ENCODE measurements at regions not wholly inside any gene's neighbourhood (a gene's known extent, or its start where the extent isn't known, plus 50 kb on each side); places are given as distances from the start of the nearest gene placed in this dataset.

DNA sequence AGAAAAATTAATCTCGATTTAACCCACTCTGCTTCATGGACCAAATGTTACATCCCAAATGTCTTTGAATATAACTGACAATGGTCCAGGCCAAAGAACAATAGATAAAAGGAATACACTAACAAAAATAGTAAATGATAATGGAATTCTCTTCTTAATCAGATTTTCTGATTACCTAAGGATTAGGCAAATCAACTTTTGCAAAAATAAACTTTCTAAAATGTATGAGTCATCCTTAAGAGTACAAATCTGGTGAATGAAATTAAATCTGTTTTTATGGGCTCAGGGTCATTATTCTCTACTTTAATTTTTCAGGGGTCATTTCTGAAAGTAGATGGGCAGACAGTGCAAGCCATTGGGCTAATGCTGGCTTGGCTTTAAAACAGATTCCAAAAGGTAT is 102.1 kb upstream of the FAM13C start:
- H3K36me3 Mint-ChIP-seq (ENCODE audit: low read depth), result no peaks in the 10 kb centered on the region
- no peak overlapping the region for H3K4me3 Mint-ChIP-seq
- no peaks in the 10 kb centered on the region for H3K4me1 Mint-ChIP-seq (ENCODE audit: low read depth)
- no peak overlapping the region for H3K27ac Mint-ChIP-seq
- TF ChIP-seq, protein P1, sequence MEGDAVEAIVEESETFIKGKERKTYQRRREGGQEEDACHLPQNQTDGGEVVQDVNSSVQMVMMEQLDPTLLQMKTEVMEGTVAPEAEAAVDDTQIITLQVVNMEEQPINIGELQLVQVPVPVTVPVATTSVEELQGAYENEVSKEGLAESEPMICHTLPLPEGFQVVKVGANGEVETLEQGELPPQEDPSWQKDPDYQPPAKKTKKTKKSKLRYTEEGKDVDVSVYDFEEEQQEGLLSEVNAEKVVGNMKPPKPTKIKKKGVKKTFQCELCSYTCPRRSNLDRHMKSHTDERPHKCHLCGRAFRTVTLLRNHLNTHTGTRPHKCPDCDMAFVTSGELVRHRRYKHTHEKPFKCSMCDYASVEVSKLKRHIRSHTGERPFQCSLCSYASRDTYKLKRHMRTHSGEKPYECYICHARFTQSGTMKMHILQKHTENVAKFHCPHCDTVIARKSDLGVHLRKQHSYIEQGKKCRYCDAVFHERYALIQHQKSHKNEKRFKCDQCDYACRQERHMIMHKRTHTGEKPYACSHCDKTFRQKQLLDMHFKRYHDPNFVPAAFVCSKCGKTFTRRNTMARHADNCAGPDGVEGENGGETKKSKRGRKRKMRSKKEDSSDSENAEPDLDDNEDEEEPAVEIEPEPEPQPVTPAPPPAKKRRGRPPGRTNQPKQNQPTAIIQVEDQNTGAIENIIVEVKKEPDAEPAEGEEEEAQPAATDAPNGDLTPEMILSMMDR (IDR thresholded peaks at IDR 0.05), result no peak
- peaks cover 48% of the 10 kb centered on the region for H3K9me3 Mint-ChIP-seq
- no peaks in the 10 kb centered on the region for H3K27me3 Mint-ChIP-seq (ENCODE audit: insufficient read depth)
- DNase-seq, result no peak

DNA sequence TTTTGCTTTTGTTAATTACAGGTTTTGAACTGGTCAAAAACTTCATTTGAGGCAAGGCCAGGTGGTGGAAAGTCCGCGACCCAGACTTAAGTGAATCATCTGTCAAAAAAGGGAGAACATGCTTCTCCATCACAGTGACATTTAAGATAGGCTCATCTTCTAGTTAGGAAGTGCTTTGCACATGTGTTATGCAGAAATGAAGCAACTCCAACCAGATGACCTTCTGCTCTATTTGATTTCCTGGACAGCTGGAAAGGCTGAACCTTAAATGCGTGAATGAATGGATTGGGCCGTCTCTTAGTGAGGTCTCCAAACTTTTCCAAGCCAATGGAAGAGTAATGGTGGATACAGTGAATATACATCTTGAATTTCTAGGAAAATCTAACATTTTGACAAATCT is 101.6 kb upstream of the FAM13C start:
- no peaks in the 10 kb centered on the region for H3K27me3 Mint-ChIP-seq (ENCODE audit: insufficient read depth)
- no peak for DNase-seq
- TF ChIP-seq, protein P1 (IDR thresholded peaks at IDR 0.05), result no peak
- no peaks in the 10 kb centered on the region for H3K36me3 Mint-ChIP-seq (ENCODE audit: low read depth)
- H3K4me1 Mint-ChIP-seq (ENCODE audit: low read depth), result no peaks in the 10 kb centered on the region
- no peak overlapping the region for H3K27ac Mint-ChIP-seq
- H3K4me3 Mint-ChIP-seq, result no peak overlapping the region
- H3K9me3 Mint-ChIP-seq, result peaks cover 48% of the 10 kb centered on the region

DNA sequence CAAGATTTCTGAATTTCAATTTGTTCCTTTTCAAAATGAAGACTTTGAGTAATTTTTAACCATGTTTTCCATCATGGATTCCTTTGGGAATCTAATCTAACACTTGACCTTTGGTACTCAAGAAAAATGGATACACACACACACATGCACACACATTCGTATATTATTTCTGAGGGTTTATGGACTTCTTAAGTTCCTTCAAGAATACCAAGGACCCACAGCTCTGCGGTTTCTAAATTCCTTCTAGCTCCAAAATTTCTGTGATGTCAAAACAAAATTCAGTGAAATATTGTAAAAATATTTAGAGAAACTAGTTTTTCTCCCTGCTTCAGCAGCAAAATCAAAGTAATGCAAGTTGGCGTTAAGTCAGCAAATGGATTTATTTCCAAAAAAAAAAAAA is 98.3 kb upstream of the FAM13C start:
- no peak overlapping the region for H3K27ac Mint-ChIP-seq
- no peaks in the 10 kb centered on the region for H3K4me1 Mint-ChIP-seq (ENCODE audit: low read depth)
- no peak overlapping the region for H3K4me3 Mint-ChIP-seq
- no peak for DNase-seq
- no peaks in the 10 kb centered on the region for H3K36me3 Mint-ChIP-seq (ENCODE audit: low read depth)
- peaks cover 45% of the 10 kb centered on the region for H3K9me3 Mint-ChIP-seq
- TF ChIP-seq, protein P1 (IDR thresholded peaks at IDR 0.05), result no peak
- H3K27me3 Mint-ChIP-seq (ENCODE audit: insufficient read depth), result no peaks in the 10 kb centered on the region

DNA sequence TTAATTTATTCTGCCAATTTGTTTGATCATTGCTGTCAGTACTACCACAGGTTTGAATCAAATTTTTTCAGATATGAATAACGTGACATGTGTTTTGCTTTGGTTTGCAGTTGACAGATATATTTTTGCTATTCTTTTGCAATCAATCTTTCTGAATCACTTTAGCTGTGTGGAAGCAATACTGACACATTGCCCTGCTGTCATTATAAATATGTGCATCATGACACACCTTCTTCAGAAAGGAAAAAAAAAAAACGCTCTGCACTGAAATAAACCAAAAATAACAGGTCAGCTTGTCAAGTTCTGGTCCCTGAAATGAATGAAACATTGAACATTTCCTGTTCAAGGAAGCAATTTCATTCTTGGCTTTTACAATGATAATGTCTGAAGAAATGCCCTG is 93.8 kb upstream of the FAM13C start:
- H3K27me3 Mint-ChIP-seq (ENCODE audit: insufficient read depth), result no peaks in the 10 kb centered on the region
- H3K27ac Mint-ChIP-seq, result no peak overlapping the region
- no peak for DNase-seq
- H3K36me3 Mint-ChIP-seq (ENCODE audit: low read depth), result no peaks in the 10 kb centered on the region
- H3K4me3 Mint-ChIP-seq, result no peak overlapping the region
- TF ChIP-seq, protein P1 (IDR thresholded peaks at IDR 0.05), result no peak
- H3K4me1 Mint-ChIP-seq (ENCODE audit: low read depth), result no peaks in the 10 kb centered on the region
- H3K9me3 Mint-ChIP-seq, result peaks cover 30% of the 10 kb centered on the region

DNA sequence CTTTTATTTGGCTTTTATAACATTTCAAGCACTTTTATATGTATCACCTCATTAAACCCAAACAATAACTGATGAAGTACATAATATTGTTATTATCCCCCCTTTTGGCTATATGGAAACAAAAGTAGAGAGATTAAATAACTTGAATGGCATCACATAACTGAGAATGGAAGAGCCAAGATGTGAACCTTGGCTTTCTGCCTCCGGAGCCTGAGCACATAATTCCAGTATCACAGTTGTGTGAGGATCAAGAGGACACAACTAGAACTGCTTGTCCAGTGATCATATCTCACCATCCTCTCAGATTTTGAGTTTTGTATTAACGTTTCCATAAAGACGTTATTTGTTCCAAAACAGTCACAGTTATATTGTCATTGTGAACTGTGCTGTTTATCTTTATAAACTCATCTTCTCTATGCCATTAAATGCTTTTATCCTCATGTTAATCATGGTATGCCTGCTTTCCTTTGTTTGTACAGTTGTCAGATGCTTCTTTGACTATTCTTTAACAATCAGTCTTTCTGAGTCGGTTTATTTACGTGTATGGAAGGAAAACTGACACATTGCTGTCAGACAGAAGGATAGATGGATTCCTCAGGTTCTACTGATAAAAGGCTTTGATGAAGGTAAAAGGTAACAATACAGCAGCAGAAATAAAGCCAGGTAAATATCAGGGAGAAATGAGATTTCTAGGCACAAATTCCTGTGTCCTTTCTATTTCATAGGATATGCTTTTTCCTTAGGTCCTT is 92.0 kb upstream of the FAM13C start:
- no peak overlapping the region for H3K4me3 Mint-ChIP-seq
- TF ChIP-seq, protein P1 (IDR thresholded peaks at IDR 0.05), result no peak
- peaks cover 31% of the 10 kb centered on the region for H3K9me3 Mint-ChIP-seq
- no peaks in the 10 kb centered on the region for H3K36me3 Mint-ChIP-seq (ENCODE audit: low read depth)
- H3K4me1 Mint-ChIP-seq (ENCODE audit: low read depth), result no peaks in the 10 kb centered on the region
- no peak for DNase-seq
- H3K27me3 Mint-ChIP-seq (ENCODE audit: insufficient read depth), result no peaks in the 10 kb centered on the region
- H3K27ac Mint-ChIP-seq, result no peak overlapping the region
